ENCODE measurements at regions not wholly inside any gene's neighbourhood (a gene's known extent, or its start where the extent isn't known, plus 50 kb on each side); places are given as distances from the start of the nearest gene placed in this dataset.

- TF ChIP-seq NFIC (IDR thresholded peaks at IDR 0.05; ENCODE audit: low read length) (no peak), NCOA5 (CRISPR knock-in tag; IDR thresholded peaks at IDR 0.05) (no peak), MEIS2 (CRISPR knock-in tag; IDR thresholded peaks at IDR 0.05) (no peak), ZNF431 (CRISPR knock-in tag; IDR thresholded peaks at IDR 0.05; ENCODE audit: borderline replicate concordance, low read depth) (no peak), ZNF776 (CRISPR knock-in tag; IDR thresholded peaks at IDR 0.05) (no peak), DR1 (CRISPR knock-in tag; IDR thresholded peaks at IDR 0.05) (no peak), ZNF350 (CRISPR knock-in tag; IDR thresholded peaks at IDR 0.05; ENCODE audit: borderline replicate concordance, low read depth) (no peak), SUZ12 (IDR thresholded peaks at IDR 0.05; ENCODE audit: low read depth, low read length) (no peak), ARID5B (CRISPR knock-in tag; IDR thresholded peaks at IDR 0.05) (no peak)
- TF ChIP-seq, protein P1, sequence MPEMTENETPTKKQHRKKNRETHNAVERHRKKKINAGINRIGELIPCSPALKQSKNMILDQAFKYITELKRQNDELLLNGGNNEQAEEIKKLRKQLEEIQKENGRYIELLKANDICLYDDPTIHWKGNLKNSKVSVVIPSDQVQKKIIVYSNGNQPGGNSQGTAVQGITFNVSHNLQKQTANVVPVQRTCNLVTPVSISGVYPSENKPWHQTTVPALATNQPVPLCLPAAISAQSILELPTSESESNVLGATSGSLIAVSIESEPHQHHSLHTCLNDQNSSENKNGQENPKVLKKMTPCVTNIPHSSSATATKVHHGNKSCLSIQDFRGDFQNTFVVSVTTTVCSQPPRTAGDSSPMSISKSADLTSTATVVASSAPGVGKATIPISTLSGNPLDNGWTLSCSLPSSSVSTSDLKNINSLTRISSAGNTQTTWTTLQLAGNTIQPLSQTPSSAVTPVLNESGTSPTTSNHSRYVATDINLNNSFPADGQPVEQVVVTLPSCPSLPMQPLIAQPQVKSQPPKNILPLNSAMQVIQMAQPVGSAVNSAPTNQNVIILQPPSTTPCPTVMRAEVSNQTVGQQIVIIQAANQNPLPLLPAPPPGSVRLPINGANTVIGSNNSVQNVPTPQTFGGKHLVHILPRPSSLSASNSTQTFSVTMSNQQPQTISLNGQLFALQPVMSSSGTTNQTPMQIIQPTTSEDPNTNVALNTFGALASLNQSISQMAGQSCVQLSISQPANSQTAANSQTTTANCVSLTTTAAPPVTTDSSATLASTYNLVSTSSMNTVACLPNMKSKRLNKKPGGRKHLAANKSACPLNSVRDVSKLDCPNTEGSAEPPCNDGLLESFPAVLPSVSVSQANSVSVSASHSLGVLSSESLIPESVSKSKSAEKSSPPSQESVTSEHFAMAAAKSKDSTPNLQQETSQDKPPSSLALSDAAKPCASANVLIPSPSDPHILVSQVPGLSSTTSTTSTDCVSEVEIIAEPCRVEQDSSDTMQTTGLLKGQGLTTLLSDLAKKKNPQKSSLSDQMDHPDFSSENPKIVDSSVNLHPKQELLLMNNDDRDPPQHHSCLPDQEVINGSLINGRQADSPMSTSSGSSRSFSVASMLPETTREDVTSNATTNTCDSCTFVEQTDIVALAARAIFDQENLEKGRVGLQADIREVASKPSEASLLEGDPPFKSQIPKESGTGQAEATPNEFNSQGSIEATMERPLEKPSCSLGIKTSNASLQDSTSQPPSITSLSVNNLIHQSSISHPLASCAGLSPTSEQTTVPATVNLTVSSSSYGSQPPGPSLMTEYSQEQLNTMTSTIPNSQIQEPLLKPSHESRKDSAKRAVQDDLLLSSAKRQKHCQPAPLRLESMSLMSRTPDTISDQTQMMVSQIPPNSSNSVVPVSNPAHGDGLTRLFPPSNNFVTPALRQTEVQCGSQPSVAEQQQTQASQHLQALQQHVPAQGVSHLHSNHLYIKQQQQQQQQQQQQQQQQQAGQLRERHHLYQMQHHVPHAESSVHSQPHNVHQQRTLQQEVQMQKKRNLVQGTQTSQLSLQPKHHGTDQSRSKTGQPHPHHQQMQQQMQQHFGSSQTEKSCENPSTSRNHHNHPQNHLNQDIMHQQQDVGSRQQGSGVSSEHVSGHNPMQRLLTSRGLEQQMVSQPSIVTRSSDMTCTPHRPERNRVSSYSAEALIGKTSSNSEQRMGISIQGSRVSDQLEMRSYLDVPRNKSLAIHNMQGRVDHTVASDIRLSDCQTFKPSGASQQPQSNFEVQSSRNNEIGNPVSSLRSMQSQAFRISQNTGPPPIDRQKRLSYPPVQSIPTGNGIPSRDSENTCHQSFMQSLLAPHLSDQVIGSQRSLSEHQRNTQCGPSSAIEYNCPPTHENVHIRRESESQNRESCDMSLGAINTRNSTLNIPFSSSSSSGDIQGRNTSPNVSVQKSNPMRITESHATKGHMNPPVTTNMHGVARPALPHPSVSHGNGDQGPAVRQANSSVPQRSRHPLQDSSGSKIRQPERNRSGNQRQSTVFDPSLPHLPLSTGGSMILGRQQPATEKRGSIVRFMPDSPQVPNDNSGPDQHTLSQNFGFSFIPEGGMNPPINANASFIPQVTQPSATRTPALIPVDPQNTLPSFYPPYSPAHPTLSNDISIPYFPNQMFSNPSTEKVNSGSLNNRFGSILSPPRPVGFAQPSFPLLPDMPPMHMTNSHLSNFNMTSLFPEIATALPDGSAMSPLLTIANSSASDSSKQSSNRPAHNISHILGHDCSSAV (CRISPR knock-in tag; IDR thresholded peaks at IDR 0.05; ENCODE audit: borderline replicate concordance), result no peak
- TF ChIP-seq, protein P2, sequence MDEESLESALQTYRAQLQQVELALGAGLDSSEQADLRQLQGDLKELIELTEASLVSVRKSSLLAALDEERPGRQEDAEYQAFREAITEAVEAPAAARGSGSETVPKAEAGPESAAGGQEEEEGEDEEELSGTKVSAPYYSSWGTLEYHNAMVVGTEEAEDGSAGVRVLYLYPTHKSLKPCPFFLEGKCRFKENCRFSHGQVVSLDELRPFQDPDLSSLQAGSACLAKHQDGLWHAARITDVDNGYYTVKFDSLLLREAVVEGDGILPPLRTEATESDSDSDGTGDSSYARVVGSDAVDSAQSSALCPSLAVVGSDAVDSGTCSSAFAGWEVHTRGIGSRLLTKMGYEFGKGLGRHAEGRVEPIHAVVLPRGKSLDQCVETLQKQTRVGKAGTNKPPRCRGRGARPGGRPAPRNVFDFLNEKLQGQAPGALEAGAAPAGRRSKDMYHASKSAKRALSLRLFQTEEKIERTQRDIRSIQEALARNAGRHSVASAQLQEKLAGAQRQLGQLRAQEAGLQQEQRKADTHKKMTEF (CRISPR knock-in tag; IDR thresholded peaks at IDR 0.05), result no peak
Measured at GRCh38 chr12:107196681-107197080, 103.3 kb upstream of the CRY1 start (continued).
